Smooth muscle cell (in vitro differentiated cells): ENCODE measurements at regions not wholly inside any gene's neighbourhood (a gene's known extent, or its start where the extent isn't known, plus 50 kb on each side); places are given as distances from the start of the nearest gene placed in this dataset.

ENCODE experiments used
- DNase-seq: peaks from one replicate; lab custom pipeline; 2025; ENCODE audit not compliant: unreplicated experiment; lab: John Stamatoyannopoulos, UW
- H2AFZ ChIP-seq: fragments of 200-600 bp; sonication (generic); 2 replicates; pipeline ENCODE4 v1.6.0; 2016; ENCODE audit warnings: antibody characterized with exemption, low read depth, mild to moderate bottlenecking
- H3F3A ChIP-seq: fragments of 200-600 bp; sonication (generic); 2 replicates; pipeline ENCODE4 v1.6.0; 2017; ENCODE audit warnings: antibody characterized with exemption, low read depth
- H3K27ac ChIP-seq: fragments of 200-600 bp; sonication (generic); 2 replicates; pipeline ENCODE4 v1.5.1; 2016; ENCODE audit warnings: low read depth, mild to moderate bottlenecking
- H3K27me3 ChIP-seq: fragments of 200-600 bp; sonication (generic); 2 replicates; pipeline ENCODE4 v1.6.1; 2016; ENCODE audit warnings: low read depth, mild to moderate bottlenecking
- H3K36me3 ChIP-seq: fragments of 200-600 bp; sonication (generic); 2 replicates; pipeline ENCODE4 v1.5.1; 2016; ENCODE audit warnings: low read depth
- H3K4me1 ChIP-seq: fragments of 200-600 bp; sonication (generic); 2 replicates; pipeline ENCODE4 v1.5.1; 2016; ENCODE audit warnings: low read depth
- H3K4me2 ChIP-seq: fragments of 200-600 bp; sonication (generic); 2 replicates; pipeline ENCODE4 v1.6.0; 2016; ENCODE audit warnings: mild to moderate bottlenecking
- H3K4me3 ChIP-seq: fragments of 200-600 bp; sonication (generic); 2 replicates; pipeline ENCODE4 v1.5.1; 2016; ENCODE audit warnings: mild to moderate bottlenecking
- H3K79me2 ChIP-seq: fragments of 200-600 bp; sonication (generic); 2 replicates; pipeline ENCODE4 v1.6.0; 2016; ENCODE audit warnings: low read depth, mild to moderate bottlenecking
- H3K9ac ChIP-seq: fragments of 200-600 bp; sonication (generic); 2 replicates; pipeline ENCODE4 v1.6.0; 2016; ENCODE audit warnings: low read depth
- H3K9me3 ChIP-seq: fragments of 200-600 bp; sonication (generic); replicated peaks from 2 replicates; pipeline ENCODE4 v1.5.1; 2016; ENCODE audit warnings: low read depth
- H4K20me1 ChIP-seq: fragments of 200-600 bp; sonication (generic); 2 replicates; pipeline ENCODE4 v1.6.0; 2016; ENCODE audit warnings: low read depth
- CTCF ChIP-seq: fragments of 200-600 bp; sonication (generic); IDR thresholded peaks from 2 replicates; pipeline ENCODE4 v1.5.1; 2017; ENCODE audit warnings: borderline replicate concordance, mild to moderate bottlenecking, antibody characterized with exemption; ENCODE audit not compliant: insufficient read depth, poor library complexity, severe bottlenecking
- WGBS: methylation state at CpG from one replicate; pipeline ENCODE4 v1.1.7; 2016; ENCODE audit warnings: low lambda C conversion rate; 5-methylcytosine and 5-hydroxymethylcytosine counted together

GRCh38 chr4:19402581-19403065 is 849.1 kb upstream of the SLIT2 start:
- H3K79me2 ChIP-seq: no peaks in the 10 kb centered on the region
- TF ChIP-seq CTCF: no peak
- H3K27me3 ChIP-seq: no peaks in the 10 kb centered on the region
- no peaks in the 10 kb centered on the region for H3F3A ChIP-seq
- H3K4me2 ChIP-seq: no peak overlapping the region
- no peaks in the 10 kb centered on the region for H3K9me3 ChIP-seq
- no peaks in the 10 kb centered on the region for H4K20me1 ChIP-seq
- no peak overlapping the region for H2AFZ ChIP-seq
- no peak overlapping the region for H3K4me3 ChIP-seq
- H3K4me1 ChIP-seq: no peaks in the 10 kb centered on the region
- H3K9ac ChIP-seq: no peak overlapping the region
- WGBS: 77% methylated on average over 2 of the region's 2 CpGs
- H3K36me3 ChIP-seq: no peaks in the 10 kb centered on the region
- DNase-seq: no peak
- no peak overlapping the region for H3K27ac ChIP-seq

- no peaks in the 10 kb centered on the region for H3K9me3 ChIP-seq
- H4K20me1 ChIP-seq: no peaks in the 10 kb centered on the region
- no peak overlapping the region for H3K4me2 ChIP-seq
- no peak for TF ChIP-seq CTCF
- H3F3A ChIP-seq: no peaks in the 10 kb centered on the region
- no peaks in the 10 kb centered on the region for H3K4me1 ChIP-seq
- DNase-seq: no peak
- H3K27ac ChIP-seq: no peak overlapping the region
- no peaks in the 10 kb centered on the region for H3K36me3 ChIP-seq
- no peaks in the 10 kb centered on the region for H3K27me3 ChIP-seq
- no peaks in the 10 kb centered on the region for H3K79me2 ChIP-seq
- 100% methylated on average over 1 of the region's 1 CpG for WGBS
- H3K4me3 ChIP-seq: no peak overlapping the region
- no peak overlapping the region for H2AFZ ChIP-seq
- H3K9ac ChIP-seq: no peak overlapping the region
These were observed 850.2 kb upstream of the SLIT2 start for GRCh38 chr4:19401301-19402080.

GRCh38 chr4:19400820-19401219 is 850.9 kb upstream of the SLIT2 start:
- DNase-seq: no peak
- 78% methylated on average over 1 of the region's 1 CpG for WGBS
- no peak for TF ChIP-seq CTCF
- Histone ChIP-seq H3K4me1 (no peaks in the 10 kb centered on the region), H3K4me2 (no peak overlapping the region), H3F3A (no peaks in the 10 kb centered on the region), H3K27ac (no peak overlapping the region), H3K9ac (no peak overlapping the region), H2AFZ (no peak overlapping the region), H4K20me1 (no peaks in the 10 kb centered on the region), H3K4me3 (no peak overlapping the region), H3K9me3 (no peaks in the 10 kb centered on the region), H3K79me2 (no peaks in the 10 kb centered on the region), H3K27me3 (no peaks in the 10 kb centered on the region), H3K36me3 (no peaks in the 10 kb centered on the region)

GRCh38 chr4:19399001-19399400 is 852.7 kb upstream of the SLIT2 start:
- no peak for TF ChIP-seq CTCF
- DNase-seq: no peak

More at GRCh38 chr4:19399001-19399400, 852.7 kb upstream of the SLIT2 start:
- no peak overlapping the region for H3K9ac ChIP-seq
- H3K79me2 ChIP-seq: no peaks in the 10 kb centered on the region
- no peaks in the 10 kb centered on the region for H3K4me1 ChIP-seq
- no peaks in the 10 kb centered on the region for H3K9me3 ChIP-seq
- H3K4me3 ChIP-seq: no peak overlapping the region
- H3F3A ChIP-seq: no peaks in the 10 kb centered on the region
- H3K27me3 ChIP-seq: no peaks in the 10 kb centered on the region
- H3K36me3 ChIP-seq: no peaks in the 10 kb centered on the region
- H4K20me1 ChIP-seq: no peaks in the 10 kb centered on the region
- no peak overlapping the region for H3K4me2 ChIP-seq
- no peak overlapping the region for H2AFZ ChIP-seq
- H3K27ac ChIP-seq: no peak overlapping the region
